Jurkat, Clone E6-1 (cell line): ENCODE measurements at regions not wholly inside any gene's neighbourhood (a gene's known extent, or its start where the extent isn't known, plus 50 kb on each side); places are given as distances from the start of the nearest gene placed in this dataset.

ENCODE experiments used
- DNase-seq: peaks from one replicate; pipeline ENCODE4 v3.0.0-alpha.2; 2011; ENCODE audit warnings: low read depth, low spot score
- H3K4me3 ChIP-seq: 2 replicates; pipeline ENCODE4 v1.5.1; 2011; ENCODE audit warnings: mild to moderate bottlenecking, low read length, control low read depth, moderate library complexity

GRCh38 chr18:72114801-72115594, 429.1 kb downstream of the CBLN2 start:
- H3K4me3 ChIP-seq: no peak overlapping the region
- no peak for DNase-seq

- no peak for DNase-seq
Observed at GRCh38 chr18:72107647-72108383, 436.3 kb downstream of the CBLN2 start.

GRCh38 chr18:72104851-72105250, 439.3 kb downstream of the CBLN2 start:
- DNase-seq: no peak
- no peak overlapping the region for H3K4me3 ChIP-seq

More at GRCh38 chr18:72107647-72108383, 436.3 kb downstream of the CBLN2 start:
- no peak overlapping the region for H3K4me3 ChIP-seq

GRCh38 chr18:72102412-72102811, 441.7 kb downstream of the CBLN2 start:
- H3K4me3 ChIP-seq: no peak overlapping the region
- DNase-seq: no peak

GRCh38 chr18:72100465-72101004, 443.6 kb downstream of the CBLN2 start:
- H3K4me3 ChIP-seq: no peak overlapping the region
- no peak for DNase-seq

GRCh38 chr18:72091369-72091768, 452.8 kb downstream of the CBLN2 start:
- H3K4me3 ChIP-seq: no peak overlapping the region
- DNase-seq: no peak

GRCh38 chr18:72089432-72089831, 454.7 kb downstream of the CBLN2 start:
- DNase-seq: no peak
- no peak overlapping the region for H3K4me3 ChIP-seq

- DNase-seq: peak; percentile 44
- no peak overlapping the region for H3K4me3 ChIP-seq
Observed at GRCh38 chr18:72086421-72086820, 457.7 kb downstream of the CBLN2 start.

GRCh38 chr18:72075040-72075439, 469.1 kb downstream of the CBLN2 start:
- no peak for DNase-seq
- H3K4me3 ChIP-seq: no peak overlapping the region

- H3K4me3 ChIP-seq: no peak overlapping the region
- no peak for DNase-seq
Observed at GRCh38 chr18:72063001-72063400, 481.1 kb downstream of the CBLN2 start.

- no peak overlapping the region for H3K4me3 ChIP-seq
- DNase-seq: no peak
Observed at GRCh38 chr18:72058851-72059250, 485.3 kb downstream of the CBLN2 start.

GRCh38 chr18:72056171-72056570, 488.0 kb downstream of the CBLN2 start:
- DNase-seq: no peak
- H3K4me3 ChIP-seq: no peak overlapping the region

- no peak overlapping the region for H3K4me3 ChIP-seq
- no peak for DNase-seq
Observed at GRCh38 chr18:72041313-72042032, 502.7 kb downstream of the CBLN2 start.

- H3K4me3 ChIP-seq: no peak overlapping the region
- DNase-seq: no peak
Observed at GRCh38 chr18:72013427-72013850, 530.7 kb downstream of the CBLN2 start.

- no peak for DNase-seq
- no peak overlapping the region for H3K4me3 ChIP-seq
Observed at GRCh38 chr18:71998547-71999097, 545.5 kb downstream of the CBLN2 start.

- DNase-seq: no peak
- no peak overlapping the region for H3K4me3 ChIP-seq
Observed at GRCh38 chr18:71995904-71996465, 548.2 kb downstream of the CBLN2 start.

- DNase-seq: no peak
- no peak overlapping the region for H3K4me3 ChIP-seq
Observed at GRCh38 chr18:71994273-71994672, 549.9 kb downstream of the CBLN2 start.

GRCh38 chr18:71989616-71990015, 554.5 kb downstream of the CBLN2 start:
- no peak for DNase-seq
- no peak overlapping the region for H3K4me3 ChIP-seq
